ENCODE measurements at regions not wholly inside any gene's neighbourhood (a gene's known extent, or its start where the extent isn't known, plus 50 kb on each side); places are given as distances from the start of the nearest gene placed in this dataset.

DNA sequence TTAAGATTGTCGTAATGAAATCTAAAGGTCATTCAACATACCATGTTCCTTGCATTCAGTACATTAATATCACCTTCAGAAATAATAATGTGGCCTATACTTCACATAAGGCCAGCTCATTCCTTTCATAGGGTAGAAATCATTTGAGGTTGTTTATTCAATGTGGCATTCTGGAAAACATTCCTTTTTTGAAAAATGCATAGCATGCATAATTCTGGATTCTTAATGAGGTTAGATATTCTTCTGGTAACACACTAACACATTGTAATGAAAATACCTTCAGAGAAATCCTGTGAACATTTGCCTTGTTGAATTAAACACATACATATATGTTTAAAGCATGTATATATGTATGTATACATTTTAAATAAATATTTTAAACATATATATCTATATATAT is 204.6 kb upstream of the KCNH7 start:
- Mint-ChIP-seq H3K27me3 (ENCODE audit: low read depth) (no peaks in the 10 kb centered on the region), H3K36me3 (no peaks in the 10 kb centered on the region), H3K27ac (no peak overlapping the region), H3K9me3 (no peaks in the 10 kb centered on the region), H3K4me1 (no peaks in the 10 kb centered on the region), H3K4me3 (no peak overlapping the region)
- ATAC-seq (no peak), DNase-seq (ENCODE audit: low spot score) (no peak)
- TF ChIP-seq OVOL2 (CRISPR knock-in tag; IDR thresholded peaks at IDR 0.05; ENCODE audit: borderline replicate concordance) (no peak), IRF2 (CRISPR knock-in tag; IDR thresholded peaks at IDR 0.05; ENCODE audit: borderline replicate concordance, low read depth) (no peak), ESRRA (CRISPR knock-in tag; IDR thresholded peaks at IDR 0.05; ENCODE audit: borderline replicate concordance) (no peak), SOX15 (CRISPR knock-in tag; IDR thresholded peaks at IDR 0.05) (no peak), MAX (CRISPR knock-in tag; IDR thresholded peaks at IDR 0.05) (no peak), MYBL2 (CRISPR knock-in tag; IDR thresholded peaks at IDR 0.05) (no peak), CREB1 (CRISPR knock-in tag; IDR thresholded peaks at IDR 0.05) (no peak), FOXK1 (CRISPR knock-in tag; IDR thresholded peaks at IDR 0.05) (no peak), TEAD1 (CRISPR knock-in tag; IDR thresholded peaks at IDR 0.05) (no peak), FOXJ3 (CRISPR knock-in tag; IDR thresholded peaks at IDR 0.05; ENCODE audit: borderline replicate concordance) (no peak), CBFB (CRISPR knock-in tag; IDR thresholded peaks at IDR 0.05; ENCODE audit: low read depth) (no peak), HMGA2 (CRISPR knock-in tag; IDR thresholded peaks at IDR 0.05) (no peak), NFYB (CRISPR knock-in tag; conservative IDR thresholded peaks at IDR 0.05; ENCODE audit: low read depth) (no peak)
- TF ChIP-seq, protein P1, sequence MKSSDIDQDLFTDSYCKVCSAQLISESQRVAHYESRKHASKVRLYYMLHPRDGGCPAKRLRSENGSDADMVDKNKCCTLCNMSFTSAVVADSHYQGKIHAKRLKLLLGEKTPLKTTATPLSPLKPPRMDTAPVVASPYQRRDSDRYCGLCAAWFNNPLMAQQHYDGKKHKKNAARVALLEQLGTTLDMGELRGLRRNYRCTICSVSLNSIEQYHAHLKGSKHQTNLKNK (CRISPR knock-in tag; IDR thresholded peaks at IDR 0.05) = no peak
- POLR2A ChIA-PET = no interaction called here
- CTCF ChIA-PET = no interaction called here

GRCh38 chr2:163039266-163039665 is 200.7 kb upstream of the KCNH7 start:
- Mint-ChIP-seq H3K4me1 (no peaks in the 10 kb centered on the region), H3K4me3 (no peak overlapping the region), H3K27ac (no peak overlapping the region), H3K9me3 (peaks cover 6% of the 10 kb centered on the region; the same call in 1 of the 2 replicates), H3K27me3 (ENCODE audit: low read depth) (no peaks in the 10 kb centered on the region), H3K36me3 (no peaks in the 10 kb centered on the region)
- DNase-seq (ENCODE audit: low spot score) = no peak
- POLR2A ChIA-PET = no interaction called here
- CTCF ChIA-PET = no interaction called here
- no peak for TF ChIP-seq IRF1 (CRISPR knock-in tag; IDR thresholded peaks at IDR 0.05)
- TF ChIP-seq PRRX2 (CRISPR knock-in tag; IDR thresholded peaks at IDR 0.05) = no peak
- ATAC-seq = no peak

DNA sequence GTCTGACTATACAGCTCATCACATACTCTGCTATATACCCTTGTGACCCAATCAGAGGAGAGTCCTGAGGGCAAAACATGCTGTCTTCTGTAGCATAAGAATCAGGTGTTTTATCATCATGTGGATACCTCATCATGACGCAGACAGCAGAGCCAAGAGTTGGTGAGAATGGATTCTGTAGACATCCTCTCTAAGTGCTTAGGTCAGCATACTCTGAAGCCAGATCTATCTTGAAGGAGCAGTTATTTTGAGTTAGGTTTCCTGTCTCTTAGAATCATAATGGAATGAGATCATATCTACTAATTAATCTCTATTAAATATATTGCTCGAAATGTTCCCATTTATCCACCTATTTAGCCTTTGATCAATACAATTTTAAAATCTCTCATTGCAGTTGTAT is 190.2 kb upstream of the KCNH7 start:
- no peak overlapping the region for H3K4me3 Mint-ChIP-seq
- H3K36me3 Mint-ChIP-seq = no peaks in the 10 kb centered on the region
- DNase-seq (ENCODE audit: low spot score) (no peak), ATAC-seq (no peak)
- no peak overlapping the region for H3K27ac Mint-ChIP-seq
- ChIA-PET POLR2A (interaction anchor here (0.5 kb wide), 1 partner anchor 917 kb away, joined by 4 read pairs; no protein-coding TSS in a partner anchor), CTCF (no interaction called here)
- TF ChIP-seq TEAD4 (CRISPR knock-in tag; IDR thresholded peaks at IDR 0.05) (no peak), ZNF396 (CRISPR knock-in tag; IDR thresholded peaks at IDR 0.05; ENCODE audit: borderline replicate concordance) (no peak), RORB (CRISPR knock-in tag; IDR thresholded peaks at IDR 0.05) (no peak), CREM (CRISPR knock-in tag; IDR thresholded peaks at IDR 0.05) (no peak), NR3C1 (CRISPR knock-in tag; conservative IDR thresholded peaks at IDR 0.05; ENCODE audit: low read depth) (no peak), SP1 (CRISPR knock-in tag; conservative IDR thresholded peaks at IDR 0.05) (no peak), ZBTB21 (CRISPR knock-in tag; IDR thresholded peaks at IDR 0.05; ENCODE audit: borderline replicate concordance) (no peak)
- TF ChIP-seq, protein P2, sequence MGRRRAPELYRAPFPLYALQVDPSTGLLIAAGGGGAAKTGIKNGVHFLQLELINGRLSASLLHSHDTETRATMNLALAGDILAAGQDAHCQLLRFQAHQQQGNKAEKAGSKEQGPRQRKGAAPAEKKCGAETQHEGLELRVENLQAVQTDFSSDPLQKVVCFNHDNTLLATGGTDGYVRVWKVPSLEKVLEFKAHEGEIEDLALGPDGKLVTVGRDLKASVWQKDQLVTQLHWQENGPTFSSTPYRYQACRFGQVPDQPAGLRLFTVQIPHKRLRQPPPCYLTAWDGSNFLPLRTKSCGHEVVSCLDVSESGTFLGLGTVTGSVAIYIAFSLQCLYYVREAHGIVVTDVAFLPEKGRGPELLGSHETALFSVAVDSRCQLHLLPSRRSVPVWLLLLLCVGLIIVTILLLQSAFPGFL (CRISPR knock-in tag; IDR thresholded peaks at IDR 0.05; ENCODE audit: borderline replicate concordance) = no peak
- TF ChIP-seq, protein P3, sequence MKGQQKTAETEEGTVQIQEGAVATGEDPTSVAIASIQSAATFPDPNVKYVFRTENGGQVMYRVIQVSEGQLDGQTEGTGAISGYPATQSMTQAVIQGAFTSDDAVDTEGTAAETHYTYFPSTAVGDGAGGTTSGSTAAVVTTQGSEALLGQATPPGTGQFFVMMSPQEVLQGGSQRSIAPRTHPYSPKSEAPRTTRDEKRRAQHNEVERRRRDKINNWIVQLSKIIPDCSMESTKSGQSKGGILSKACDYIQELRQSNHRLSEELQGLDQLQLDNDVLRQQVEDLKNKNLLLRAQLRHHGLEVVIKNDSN (CRISPR knock-in tag; IDR thresholded peaks at IDR 0.05) = no peak
- TF ChIP-seq, protein P4, sequence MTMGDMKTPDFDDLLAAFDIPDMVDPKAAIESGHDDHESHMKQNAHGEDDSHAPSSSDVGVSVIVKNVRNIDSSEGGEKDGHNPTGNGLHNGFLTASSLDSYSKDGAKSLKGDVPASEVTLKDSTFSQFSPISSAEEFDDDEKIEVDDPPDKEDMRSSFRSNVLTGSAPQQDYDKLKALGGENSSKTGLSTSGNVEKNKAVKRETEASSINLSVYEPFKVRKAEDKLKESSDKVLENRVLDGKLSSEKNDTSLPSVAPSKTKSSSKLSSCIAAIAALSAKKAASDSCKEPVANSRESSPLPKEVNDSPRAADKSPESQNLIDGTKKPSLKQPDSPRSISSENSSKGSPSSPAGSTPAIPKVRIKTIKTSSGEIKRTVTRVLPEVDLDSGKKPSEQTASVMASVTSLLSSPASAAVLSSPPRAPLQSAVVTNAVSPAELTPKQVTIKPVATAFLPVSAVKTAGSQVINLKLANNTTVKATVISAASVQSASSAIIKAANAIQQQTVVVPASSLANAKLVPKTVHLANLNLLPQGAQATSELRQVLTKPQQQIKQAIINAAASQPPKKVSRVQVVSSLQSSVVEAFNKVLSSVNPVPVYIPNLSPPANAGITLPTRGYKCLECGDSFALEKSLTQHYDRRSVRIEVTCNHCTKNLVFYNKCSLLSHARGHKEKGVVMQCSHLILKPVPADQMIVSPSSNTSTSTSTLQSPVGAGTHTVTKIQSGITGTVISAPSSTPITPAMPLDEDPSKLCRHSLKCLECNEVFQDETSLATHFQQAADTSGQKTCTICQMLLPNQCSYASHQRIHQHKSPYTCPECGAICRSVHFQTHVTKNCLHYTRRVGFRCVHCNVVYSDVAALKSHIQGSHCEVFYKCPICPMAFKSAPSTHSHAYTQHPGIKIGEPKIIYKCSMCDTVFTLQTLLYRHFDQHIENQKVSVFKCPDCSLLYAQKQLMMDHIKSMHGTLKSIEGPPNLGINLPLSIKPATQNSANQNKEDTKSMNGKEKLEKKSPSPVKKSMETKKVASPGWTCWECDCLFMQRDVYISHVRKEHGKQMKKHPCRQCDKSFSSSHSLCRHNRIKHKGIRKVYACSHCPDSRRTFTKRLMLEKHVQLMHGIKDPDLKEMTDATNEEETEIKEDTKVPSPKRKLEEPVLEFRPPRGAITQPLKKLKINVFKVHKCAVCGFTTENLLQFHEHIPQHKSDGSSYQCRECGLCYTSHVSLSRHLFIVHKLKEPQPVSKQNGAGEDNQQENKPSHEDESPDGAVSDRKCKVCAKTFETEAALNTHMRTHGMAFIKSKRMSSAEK (CRISPR knock-in tag; IDR thresholded peaks at IDR 0.05; ENCODE audit: borderline replicate concordance) = no peak
- TF ChIP-seq, protein P5, sequence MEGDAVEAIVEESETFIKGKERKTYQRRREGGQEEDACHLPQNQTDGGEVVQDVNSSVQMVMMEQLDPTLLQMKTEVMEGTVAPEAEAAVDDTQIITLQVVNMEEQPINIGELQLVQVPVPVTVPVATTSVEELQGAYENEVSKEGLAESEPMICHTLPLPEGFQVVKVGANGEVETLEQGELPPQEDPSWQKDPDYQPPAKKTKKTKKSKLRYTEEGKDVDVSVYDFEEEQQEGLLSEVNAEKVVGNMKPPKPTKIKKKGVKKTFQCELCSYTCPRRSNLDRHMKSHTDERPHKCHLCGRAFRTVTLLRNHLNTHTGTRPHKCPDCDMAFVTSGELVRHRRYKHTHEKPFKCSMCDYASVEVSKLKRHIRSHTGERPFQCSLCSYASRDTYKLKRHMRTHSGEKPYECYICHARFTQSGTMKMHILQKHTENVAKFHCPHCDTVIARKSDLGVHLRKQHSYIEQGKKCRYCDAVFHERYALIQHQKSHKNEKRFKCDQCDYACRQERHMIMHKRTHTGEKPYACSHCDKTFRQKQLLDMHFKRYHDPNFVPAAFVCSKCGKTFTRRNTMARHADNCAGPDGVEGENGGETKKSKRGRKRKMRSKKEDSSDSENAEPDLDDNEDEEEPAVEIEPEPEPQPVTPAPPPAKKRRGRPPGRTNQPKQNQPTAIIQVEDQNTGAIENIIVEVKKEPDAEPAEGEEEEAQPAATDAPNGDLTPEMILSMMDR (IDR thresholded peaks at IDR 0.05) = no peak
- no peaks in the 10 kb centered on the region for H3K27me3 Mint-ChIP-seq (ENCODE audit: low read depth)
- peaks cover 4% of the 10 kb centered on the region; the same call in 1 of the 2 replicates for H3K4me1 Mint-ChIP-seq
- no peaks in the 10 kb centered on the region for H3K9me3 Mint-ChIP-seq

All from WTC11 (cell line).